NCI-H748 treated with DMSO at 0.1 percent for 48 hours (cell line): ENCODE measurements at regions not wholly inside any gene's neighbourhood (a gene's known extent, or its start where the extent isn't known, plus 50 kb on each side); places are given as distances from the start of the nearest gene placed in this dataset.

Experiments
- DNase-seq: peaks from one replicate; lab custom pipeline; 2025; lab: John Stamatoyannopoulos, UW

DNA sequence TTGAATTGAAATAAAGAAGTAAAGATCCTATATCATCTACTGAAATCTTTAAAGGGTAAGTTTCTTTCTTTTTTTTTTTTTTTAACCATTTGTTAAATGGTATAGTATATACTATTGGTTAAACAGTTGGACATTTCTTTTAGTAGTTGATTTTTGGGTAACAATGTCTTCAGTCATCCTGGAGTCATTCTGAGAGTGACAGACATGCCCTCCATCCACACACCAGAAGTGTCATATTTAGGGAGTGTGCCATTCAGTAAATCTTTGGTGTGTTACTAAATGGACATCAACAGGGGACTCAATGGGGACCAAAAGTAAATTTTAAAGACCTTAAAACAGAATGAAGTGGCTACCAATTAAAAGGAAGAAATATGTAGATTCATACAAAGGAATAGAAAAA lies 50.8 kb upstream of the SLC39A10 start:
- DNase-seq, result no peak

DNA sequence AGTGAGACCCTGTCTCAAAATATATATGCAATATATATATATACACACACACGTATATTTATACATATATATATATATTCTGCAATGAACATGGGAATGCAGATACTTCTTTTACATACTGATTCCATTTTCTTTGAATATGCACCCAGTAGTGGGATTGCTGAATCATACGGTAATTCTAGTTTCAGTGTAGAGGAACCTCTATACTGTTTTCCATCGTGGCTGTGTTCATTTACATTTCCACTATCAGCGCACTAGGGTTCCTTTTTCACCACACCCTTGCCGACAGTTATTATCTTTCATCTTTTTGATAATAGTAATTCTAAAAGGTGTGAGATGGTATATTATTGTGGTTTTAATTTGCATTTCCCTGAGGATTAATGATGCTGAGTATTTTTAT lies 52.3 kb upstream of the SLC39A10 start:
- DNase-seq, result no peak

DNA sequence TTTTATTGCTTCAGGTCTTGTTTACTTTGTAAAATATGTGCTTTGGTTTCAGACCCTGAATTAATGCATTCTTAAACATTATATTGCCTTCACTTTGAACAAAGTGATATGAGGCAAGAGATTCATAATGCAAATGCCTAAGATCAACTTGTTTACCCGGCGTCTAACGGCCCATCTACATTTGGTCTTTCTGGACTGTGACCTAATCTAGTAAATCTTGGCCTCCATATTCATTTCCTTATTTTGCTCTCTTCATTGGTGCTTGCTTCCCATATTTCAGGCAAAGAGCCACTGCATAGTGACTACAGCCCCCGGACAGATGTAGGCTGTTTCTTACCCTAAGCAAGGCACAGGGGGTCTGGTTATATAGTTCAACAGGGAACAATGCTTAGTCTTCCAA lies 53.0 kb upstream of the SLC39A10 start:
- DNase-seq, result no peak

DNA sequence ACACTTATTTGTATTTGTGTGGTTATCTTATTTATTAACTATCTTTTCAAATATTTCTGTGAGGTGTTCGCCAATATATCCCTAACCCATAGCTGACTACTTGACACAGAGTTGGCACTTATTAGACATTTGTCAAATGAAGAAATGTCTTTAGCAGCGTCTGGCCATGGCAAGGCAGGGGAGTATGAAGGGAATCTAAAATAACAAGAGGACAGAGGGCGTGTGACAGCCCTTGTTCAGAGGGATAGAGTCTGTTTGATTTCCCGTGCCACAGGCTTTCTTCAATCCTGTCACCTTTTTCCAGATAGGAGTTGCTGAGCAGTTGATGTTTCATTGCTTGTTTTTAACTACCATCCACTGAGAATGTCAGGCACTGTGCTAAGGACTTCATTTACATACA lies 53.6 kb upstream of the SLC39A10 start:
- no peak for DNase-seq

DNA sequence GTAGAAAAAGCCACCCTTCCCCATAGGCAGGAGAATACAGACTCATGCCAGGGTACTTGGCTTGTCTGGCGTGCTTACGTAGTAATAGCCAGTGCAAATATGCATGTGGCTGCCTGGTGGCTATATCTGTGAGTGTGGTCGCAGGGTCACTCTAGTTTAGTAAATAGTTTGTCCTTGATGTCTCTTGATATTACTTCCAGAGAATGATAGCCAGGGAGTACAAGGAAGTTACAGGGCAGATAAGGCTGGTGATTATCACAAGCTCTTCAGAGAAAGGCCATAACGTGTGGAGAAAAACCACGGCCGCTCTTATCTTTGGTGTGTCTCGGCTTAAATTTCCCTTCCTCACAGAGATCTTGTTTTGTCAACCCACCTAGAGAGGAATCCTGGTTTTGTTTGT lies 54.3 kb upstream of the SLC39A10 start:
- DNase-seq, result no peak

DNA sequence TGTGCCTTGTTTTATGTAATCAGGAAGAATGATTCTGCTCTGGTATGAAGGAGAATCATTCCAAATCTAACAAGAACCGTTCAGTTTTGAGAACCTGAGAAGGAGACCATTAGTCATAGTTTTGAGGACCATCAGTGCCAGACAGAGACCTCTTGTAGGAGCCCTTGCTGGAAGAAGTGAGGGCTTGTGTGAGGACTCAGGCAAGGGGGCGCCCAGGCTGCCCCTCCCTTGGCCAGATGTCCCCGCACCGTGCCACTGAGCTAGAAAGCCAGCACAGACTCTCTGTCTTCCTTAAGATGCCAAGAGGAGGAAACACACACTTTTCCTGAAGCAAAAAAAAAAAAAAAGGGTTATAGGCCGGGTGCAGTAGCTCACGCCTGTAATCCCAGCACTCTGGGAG lies 55.7 kb upstream of the SLC39A10 start:
- DNase-seq, result no peak

DNA sequence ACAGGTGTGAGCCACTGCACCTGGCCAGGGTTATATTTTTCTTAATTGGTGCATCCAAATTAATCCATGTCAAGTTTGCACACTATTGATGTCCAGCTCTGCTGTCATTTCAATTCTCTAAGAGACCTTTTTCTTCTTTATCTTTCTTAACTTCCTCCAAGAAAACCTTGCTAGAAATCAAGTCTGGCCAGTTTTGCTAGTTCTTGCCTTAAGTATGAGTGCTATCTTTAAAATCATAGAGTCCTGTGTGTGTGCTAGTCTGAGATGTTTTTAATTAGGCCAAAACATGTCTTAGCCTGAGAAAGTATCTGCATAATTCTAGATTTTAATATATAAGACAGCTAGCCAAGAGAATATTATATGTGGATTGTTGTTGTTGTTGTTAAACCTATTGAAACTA lies 56.2 kb upstream of the SLC39A10 start:
- no peak for DNase-seq

DNA sequence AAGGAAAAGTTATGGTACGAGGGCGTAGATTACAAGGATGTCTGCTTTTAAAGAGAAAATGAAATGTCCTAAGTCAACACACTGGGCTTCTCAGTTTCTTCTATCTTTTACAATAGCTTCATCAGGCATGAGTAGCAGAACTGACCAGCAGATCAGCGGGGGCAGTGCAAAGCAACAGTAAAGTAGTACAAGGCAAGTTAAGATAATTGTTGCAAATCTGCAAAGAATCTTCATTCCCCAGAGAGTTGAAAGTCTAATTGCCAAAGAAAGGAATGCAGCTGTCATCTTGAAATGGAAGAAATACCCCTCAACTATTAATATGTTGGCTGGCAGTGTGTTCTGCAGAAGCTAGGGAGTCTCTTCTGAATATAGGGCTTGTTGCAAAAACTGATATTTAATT lies 60.2 kb upstream of the SLC39A10 start:
- DNase-seq, result no peak

DNA sequence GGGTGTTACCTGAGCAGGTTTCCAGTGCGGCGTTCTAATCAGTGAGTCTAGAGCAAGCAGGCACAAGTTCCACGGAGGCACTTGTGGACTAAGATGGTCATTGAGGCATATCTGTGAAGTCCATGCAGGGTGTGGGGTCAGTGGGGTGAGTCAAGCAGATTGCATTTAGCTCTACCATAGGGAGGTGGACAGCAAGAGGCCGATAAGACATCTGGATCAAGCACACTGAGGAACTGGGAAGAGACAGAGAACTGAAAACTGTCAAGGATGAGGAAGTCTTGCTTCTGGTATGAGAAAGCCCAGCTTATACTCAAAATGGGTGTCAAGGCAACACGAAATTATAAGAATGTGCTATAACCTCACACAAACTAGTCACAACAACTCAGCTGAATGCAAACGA lies 61.2 kb upstream of the SLC39A10 start:
- no peak for DNase-seq

DNA sequence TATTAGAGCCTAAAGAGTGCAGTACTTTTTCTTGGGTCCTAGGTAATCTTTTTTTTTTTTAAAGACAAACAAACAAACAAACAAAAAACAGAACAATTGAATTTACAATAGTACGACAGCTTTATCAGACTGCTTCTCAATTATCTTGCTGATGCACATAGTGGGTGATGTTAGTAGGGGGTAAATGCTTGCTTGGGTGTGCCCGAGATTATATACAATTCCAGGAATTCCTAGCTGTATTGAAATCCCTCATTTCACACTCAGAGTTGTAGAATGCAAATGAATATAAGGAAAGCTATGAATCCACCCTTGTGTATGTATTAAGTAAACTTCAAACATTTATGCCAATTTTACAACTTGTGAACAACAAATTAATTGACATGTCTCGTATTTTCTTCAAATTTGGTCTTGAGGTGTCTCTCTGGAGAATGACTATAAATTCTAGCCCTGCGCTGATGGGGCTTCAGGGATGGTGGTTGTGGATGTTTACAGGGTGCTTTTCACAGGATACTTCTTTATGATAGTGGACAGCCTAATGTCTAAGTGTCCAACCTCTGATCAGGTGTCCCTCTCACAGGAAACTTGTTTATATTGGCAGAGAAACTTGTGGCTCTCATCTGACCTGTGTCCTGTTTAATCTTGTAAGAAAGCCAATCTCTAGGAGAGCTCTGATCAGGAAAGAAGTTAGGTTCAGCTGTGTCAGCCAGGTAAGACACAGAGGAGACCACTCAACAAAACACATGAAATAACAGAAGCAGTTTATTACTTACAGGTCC lies 61.9 kb upstream of the SLC39A10 start:
- DNase-seq, result no peak

DNA sequence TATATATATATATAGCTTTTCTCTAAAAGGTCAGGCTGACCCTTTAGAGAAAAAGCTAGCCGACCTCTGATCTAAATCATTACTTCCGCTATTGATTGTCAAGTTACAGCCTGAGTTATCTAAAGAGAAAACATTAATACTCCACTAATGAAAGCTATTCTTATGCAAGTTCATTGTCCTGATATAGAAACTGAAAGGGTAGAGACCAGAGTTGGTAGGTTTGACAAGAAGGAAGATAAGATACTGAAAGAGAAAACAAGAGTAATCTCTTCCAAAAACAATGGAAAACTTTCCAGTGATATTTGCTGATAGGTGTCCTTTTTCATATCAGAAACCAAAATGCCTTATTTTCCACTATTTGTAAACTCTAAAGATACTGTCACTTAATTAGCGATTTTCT lies 62.8 kb upstream of the SLC39A10 start:
- no peak for DNase-seq

DNA sequence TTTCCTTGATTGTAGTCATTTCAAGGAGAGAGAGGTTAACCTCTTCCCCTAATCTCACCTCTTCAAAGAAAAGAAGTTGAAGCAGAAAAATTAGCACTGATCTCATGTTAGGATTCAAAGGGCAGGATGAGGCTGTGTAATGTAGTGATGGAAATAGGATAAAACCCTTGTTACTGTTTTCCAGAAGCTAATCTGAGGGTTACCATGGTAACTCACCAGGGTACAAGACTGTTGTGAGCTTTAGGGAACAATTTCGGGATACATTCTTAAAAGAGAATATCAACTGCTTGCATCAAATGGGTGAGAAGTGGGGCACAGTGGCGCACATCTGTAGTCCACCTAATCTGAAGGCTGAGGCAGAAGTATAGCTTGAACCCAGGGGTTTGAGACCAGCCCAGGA lies 64.9 kb upstream of the SLC39A10 start:
- DNase-seq, result no peak

DNA sequence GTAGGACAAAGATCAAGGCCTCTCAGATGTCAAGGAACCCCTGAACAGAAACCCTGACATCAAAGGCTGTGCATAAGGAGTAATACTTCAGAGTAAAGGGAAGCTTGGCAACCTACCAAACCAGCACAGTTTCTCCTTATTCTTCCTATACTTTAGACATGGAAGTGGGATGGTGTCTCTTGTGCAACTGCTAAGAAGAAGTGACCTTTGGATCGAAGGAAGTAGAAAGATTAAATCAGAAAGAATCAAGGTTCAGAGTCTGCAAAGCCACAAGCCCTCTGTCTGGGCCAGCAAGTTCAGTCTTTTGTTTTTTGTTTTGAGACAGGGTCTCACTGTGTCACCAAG lies 66.2 kb upstream of the SLC39A10 start:
- no peak for DNase-seq

DNA sequence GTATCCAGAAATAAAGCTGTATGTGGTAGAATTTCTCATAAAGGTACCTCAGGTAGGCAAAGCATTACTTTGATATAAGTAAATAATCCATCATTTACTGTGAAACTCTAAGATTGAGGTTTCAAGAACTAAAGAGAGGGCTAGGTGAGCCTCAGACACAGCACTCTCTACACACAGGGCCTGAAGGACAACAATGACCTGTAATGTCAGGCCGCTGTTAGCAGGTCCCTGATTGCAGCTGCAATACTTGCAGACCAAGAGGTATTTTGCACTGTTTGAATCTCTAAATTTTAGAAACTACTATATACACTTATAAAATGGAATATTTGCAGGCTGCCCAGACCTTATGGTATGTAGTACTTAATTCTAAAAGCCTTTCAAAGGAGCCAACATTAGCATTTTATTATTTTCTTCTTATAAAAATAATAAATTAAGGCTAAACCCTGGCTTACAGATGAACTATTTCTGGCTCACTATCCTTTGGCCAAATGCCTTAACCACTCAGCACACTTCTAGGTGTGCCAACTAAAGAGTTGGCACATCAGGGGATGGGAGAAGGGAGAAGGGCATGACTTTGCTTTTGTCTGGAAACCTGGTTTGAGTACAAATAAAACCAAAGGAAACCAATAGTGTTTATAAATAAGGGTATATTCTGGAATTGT lies 66.7 kb upstream of the SLC39A10 start:
- DNase-seq, result no peak

DNA sequence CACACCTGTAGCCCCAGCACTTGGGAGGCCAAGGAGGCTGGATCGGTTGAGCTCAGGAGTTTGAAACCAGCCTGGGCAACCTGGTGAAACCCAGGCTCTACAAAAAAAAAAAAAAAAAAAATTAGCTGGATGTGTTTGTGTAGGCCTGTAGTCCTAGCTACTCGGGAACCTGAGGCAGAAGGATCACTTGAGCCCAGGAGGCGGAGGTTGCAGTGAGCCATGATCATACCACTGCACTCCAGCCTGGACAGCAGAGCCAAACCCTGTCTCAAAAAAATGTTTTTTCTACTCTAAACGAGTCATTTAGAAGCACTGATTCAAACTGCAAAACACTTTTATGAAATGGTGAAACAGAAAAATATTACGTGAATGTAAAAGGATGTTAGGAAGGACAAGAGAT lies 69.1 kb upstream of the SLC39A10 start:
- DNase-seq, result no peak

DNA sequence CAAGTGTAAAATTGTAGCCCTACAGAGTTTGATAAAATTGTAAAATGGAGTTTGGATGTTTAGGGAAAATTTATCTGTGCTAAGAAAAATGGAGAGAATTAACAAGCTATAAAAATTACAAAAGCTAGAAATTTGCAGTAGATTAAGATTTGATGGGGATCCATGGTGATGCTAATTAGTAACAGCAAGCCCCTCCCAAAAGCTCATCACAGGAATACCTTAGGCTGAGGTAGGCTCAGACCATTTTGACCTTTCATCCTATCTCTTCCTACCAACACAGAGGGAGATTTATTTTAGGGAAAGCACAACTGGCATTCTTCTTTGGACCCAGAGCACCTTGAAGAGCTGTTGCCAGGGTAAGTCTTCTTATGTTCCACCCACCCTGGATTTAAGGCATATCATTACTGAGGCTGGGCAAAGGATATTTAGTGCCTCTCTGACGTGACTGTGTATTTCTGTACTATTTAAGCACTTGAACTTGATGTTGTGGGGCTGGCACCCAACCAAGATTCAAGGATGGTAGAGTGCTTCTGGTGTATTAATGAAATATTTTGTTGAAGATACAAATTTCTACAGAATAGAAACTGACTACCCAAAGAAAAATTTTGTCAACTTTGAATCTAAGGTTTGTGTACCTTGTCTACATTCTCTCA lies 70.8 kb upstream of the SLC39A10 start:
- DNase-seq, result no peak

DNA sequence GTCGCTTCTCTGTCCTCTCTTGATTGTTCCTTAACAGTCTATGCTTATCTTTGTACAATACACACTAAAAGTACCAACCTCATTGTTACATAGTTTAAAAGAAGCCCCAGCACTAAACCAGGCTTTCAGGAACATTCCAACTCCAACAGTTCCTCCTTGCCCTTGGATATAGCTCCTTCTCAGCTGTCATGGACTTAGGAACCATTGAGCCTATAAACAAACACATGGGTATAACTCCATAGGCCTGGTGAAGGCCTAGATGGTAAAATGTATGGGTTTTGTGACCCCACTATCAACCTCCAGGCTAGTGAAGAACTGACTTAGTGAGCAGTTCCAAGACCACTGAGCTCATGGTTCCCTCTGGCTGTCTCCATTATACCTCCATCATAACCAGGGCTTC lies 74.8 kb upstream of the SLC39A10 start:
- DNase-seq, result no peak

DNA sequence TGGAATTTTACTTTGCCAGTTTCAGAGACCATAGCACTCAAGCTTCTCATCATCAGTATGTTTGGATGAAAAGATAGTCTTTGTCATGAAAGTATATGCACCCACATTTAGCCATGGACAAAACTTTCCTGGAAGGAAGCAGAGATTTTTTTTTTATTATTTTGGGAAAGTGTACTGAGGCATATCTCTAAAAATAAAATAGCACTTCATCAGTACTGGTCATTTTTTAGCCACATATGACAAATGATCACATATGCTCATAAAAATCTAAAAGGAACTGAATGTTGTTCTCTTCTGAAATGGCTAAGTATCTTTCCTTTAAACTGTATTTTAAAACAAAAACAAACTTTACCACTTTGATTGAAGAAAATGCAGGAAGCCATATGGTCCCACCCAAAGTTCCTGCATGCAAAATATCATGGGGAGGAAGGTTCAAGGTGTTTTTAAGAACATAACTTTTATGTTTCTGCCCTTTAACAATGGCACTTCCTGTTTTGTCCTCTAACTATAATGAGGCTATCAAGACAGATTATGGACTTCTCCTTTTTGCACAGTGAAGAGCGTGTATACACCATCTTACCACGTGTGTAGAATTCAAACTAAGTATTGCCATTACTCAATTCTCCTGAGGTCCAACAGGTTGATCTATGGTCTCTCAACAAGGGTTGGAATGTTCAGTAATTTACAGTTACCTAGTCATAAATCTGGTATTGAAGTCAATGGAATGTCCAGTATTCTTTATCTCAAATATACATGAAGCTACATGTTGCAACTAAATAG lies 77.1 kb upstream of the SLC39A10 start:
- DNase-seq, result no peak

DNA sequence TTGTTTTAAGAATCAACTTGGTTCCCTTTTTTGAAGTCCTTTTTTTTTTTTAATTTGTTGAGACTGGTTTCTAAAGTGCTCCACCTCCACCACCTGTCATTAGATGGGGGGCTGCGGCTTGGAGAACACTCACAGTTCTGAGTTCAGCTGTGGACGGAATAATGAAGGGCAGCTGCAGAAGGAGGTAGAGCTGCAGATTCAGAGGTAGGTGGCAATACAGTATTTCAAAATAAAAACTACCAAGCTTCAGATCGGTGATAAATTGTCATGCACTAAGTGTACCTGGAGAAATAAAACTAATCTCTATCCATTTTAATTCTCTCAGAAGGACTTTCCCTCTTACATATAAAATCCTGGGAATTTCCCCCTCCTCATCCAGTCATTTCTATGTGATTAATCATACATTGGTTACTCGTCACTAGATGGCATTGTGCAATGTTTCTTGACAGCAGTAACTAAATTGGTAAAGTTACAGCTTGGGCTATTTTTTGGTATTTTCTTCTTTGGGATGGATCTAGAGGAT lies 81.1 kb upstream of the SLC39A10 start:
- no peak for DNase-seq

DNA sequence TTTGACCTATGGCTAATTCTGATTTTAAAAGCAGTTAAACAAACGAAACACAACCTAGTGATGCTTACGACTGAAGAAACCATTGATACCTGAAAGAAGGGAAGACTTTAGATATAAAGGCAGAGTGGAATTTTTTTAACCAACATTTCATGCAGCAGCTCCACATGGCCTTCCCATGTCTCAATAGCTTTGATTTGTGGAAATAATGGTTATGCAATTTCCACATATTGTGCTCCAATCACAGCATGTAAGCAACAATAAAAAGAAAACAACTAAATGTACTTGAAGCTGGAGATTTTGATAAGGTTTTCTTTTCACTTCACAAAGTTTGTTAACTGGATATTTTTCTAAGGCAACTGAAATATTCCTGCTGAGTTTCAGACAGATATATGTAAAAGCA lies 82.0 kb upstream of the SLC39A10 start:
- DNase-seq, result no peak

DNA sequence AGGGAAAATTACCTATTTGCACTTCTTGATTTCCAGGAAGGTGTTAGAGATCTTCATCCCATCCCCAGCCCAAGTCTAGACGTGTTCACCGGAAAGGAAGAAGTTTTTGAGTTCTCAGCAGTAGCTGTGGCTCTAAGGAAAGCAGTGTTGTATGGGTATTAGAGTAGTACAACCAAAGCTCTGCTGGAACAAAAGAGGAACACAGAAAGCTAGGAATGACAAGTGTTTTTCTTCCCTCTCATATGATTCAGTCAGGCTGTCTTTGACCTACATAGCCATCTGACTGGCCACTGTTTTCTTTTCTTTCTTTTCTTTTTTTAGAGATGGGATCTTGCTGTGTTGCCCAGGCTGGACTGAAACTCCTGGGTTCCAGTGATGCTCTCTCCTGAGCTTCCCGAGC lies 82.7 kb upstream of the SLC39A10 start:
- DNase-seq, result no peak

DNA sequence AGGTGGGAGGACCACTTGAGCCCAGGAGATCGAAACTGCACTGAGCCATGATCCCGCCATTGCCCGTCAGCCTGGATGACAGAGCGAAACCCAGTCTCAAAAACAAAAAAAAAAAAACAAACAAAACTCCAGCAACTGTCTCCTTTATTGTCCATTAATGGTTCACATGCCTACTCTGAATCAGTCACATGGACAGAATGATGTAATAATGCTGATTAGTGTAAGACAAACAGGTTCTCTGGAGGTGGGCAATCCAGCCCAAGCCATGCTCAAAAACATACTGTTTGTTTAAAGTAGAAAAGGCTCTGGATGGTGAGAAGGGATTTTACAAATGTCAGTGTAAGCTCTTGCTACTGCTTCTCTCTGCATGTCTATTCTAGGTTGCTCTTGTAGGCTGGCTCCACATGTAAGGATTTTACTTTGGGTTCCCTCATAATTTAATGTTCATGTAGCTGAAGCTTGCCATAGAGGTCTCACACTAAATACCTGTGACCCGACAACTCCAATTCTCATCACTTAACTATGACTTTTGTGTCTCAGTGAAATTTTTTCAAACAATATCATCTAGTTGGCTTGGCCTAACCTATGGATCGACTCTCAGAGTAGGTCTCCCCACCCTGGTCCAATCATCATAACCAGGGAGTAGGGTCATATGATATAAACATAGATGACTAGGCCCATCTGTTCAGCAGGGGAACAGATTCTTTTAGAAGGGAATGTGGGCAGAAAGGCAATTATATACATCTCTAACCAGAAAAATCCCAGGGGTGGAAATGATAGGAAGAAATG lies 83.9 kb upstream of the SLC39A10 start:
- no peak for DNase-seq
